ENCODE measurements at regions not wholly inside any gene's neighbourhood (a gene's known extent, or its start where the extent isn't known, plus 50 kb on each side); places are given as distances from the start of the nearest gene placed in this dataset.
A peak's percentile ranks its signal among the peaks of the same experiment; 100 is the strongest.

DNA sequence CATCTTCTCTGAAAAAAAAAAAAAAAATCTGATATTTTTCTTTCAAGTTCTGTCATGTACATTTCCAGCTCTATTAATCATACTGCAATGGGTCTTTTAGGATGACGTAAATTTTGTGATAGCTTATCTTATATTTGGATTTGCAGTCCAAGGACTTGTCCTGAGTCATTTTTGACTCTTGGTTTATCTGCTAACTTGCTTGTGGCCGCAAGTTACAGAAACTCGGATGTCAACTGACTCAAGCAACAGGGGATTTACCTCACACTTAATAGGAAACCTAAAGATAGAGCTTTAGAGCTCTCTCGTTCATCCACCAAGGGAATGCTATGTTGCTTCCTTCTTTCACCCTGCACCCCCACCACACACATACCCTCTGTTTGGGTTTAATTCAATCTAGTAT is 1433.8 kb upstream of the TENM3 start:
- DNase-seq: no peak

DNA sequence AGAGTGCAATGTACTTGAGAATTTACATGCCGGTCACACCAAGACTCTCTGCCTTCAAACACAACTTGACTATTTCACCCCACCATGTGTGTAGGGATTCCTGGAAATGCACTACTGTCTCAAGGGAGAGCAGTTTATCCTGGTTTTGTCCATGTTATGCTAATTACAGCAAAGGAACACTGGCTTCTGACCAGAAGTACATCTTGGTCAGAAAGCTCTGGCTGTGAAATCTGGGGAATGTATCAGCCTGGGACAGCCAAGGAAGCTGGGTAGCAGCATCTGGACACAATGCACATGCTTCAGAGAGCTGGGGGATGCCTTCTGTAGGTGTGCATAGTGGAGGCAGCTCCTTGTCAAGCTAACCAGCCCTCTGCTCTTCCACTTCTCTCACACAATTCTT is 1432.6 kb upstream of the TENM3 start:
- DNase-seq: no peak

DNA sequence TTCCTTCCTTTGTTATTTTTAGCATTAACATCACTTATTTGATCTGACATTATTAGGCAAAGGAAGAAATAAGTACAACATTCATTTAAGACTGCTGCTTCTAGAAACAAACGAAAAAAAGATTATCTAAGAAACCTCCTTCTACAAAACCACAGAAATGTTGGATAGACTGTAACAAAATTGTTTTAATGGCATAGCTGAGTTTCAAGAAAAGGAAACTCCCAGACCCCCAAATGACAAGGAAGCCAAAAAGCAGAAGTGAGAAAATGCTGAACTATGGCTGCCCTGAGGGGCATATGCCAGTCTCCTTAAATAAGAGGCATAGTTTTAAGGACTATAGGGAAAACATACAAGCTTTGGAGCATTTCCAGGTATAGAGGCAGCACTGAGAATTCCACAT is 1431.6 kb upstream of the TENM3 start:
- no peak for DNase-seq

DNA sequence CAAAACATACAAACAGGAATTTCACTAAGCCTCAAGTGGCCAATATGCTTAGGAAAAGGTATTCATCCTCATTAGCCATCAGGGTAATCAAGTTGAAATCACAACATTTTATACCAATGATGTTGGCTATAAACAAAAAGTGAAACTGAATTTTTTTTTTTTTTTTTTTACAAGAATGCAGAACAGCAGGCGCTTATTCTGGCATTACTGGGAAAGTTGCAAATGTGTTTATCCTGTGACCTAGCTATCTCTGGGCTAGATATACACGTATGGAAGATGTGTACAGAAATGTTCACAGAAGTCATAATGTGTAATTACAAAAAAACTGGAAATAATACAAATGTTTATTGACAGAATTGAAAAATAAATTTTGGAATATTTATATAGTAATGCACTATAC is 1430.4 kb upstream of the TENM3 start:
- no peak for DNase-seq

DNA sequence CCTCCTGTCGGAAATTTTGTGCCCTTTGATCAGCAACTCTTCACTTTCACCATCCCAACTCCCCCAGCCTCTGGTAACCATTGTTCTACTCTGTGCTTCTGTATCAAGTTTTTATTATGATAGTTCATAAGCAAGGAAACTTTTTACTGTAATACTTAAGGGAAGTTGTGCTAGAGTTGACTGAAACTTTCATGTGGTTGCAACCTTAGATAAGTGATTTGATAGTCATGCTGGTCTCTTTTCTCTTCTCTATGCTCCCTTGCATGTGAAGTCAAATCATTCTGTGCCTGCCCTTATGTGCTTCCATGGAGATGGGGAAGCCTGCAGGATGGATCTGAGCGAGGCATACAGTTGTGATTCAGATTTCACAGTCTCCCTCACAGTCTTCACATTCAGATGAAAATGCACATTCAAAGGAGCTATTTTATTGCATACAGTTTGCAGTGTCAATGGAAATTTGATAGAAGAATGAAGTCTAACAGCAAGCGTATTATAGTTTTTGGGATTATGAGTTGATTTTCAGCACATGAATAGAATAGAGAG is 1428.3 kb upstream of the TENM3 start:
- no peak for DNase-seq

DNA sequence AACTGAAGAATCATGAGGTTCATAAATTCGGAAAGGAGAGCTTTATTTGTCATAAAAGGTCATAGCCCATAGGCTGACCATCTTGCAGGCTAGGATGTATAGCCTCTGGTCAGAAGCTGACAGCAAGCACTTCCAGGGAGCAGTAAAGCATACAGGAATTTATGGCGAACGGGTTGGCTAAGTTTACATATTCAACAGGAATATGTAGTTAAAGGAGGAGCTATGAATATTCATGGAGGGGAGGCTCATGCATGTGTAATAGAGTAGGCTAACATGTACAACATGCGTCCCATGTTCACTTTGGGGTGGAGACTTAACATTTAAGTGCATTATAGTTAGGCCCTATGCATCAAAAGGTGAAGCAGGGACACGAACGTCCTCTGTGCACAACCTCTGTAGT is 1425.7 kb upstream of the TENM3 start:
- DNase-seq: no peak

DNA sequence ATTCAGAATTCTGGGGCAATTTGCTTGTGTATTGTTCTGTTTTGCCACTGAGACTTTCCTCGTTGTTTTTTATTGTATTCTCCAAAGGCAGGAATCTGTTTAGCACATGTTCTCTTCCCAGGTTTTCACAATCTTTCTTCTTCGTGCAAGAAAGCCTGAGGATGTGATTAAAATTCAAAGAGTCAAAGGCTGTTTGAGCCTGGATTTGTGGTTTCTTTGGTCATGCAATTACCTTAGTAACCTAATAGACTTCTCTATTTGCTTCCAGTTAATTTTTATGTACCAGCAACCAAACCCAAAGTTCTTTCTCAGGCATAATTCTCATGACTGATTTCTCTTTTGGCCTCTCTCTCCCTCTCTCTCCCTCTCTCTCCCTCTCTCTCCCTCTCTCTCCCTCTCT is 1420.1 kb upstream of the TENM3 start:
- DNase-seq: no peak

DNA sequence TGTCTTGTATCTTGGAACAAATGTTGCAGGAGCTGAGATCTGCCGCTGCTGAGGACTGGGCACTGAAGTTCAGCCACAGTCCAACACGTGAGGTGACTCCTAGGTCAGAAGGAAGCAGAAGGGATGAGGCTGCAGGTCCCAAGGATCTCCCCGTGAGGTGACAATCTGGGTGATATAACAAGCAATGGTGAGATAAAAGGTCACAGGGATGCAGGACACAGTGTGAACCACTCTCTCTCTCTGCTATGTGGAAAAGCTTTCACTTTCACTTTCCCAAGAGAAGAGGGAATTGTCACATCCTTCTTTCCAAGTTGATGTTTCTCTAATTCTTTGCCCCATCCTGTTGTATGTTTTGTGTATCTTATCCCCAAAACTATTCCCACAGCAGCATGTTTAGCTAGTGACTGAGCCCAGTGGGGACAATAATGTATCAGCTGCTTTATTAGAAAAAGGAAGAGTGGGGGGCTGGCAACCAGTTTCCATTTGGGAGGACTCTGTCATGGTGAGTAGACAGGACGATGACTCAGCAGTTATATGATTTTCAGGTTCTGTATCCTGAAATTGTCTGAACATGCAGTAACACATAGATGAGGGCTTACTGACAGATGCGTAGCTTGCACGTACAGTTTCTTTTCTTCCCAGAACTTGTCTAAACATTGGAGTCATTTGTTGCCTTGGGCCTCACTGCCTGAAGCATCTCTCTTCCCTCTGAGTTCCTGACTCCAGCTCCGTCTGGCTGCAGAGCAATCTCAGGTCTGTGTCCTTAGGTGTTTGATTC is 1415.8 kb upstream of the TENM3 start:
- no peak for DNase-seq

DNA sequence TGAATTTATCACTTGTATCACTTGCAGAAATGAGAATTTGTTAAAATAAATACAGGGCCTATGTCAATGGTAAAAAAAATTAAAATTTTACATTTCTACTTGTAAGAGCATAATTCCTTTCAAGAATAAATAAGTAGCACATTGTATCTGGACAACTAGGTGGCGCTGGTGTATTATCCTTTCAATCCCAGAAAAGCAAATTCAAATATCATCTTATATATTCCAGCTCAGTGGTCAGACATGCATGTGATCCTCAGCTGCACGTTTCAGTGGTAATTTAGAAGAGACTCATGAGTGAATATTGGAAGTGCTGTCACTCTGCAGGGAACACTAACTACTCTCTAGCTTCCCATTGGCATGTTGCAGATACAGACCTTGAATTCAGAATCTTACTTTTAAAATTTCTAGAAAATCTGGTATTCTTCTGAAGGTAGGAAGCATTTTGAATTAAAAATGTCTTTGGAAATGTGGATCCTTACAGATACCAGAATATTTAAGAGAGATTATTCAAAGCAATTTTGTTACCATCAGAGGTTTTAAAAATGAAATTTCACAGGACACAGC is 1414.7 kb upstream of the TENM3 start:
- DNase-seq: peak; percentile 1

DNA sequence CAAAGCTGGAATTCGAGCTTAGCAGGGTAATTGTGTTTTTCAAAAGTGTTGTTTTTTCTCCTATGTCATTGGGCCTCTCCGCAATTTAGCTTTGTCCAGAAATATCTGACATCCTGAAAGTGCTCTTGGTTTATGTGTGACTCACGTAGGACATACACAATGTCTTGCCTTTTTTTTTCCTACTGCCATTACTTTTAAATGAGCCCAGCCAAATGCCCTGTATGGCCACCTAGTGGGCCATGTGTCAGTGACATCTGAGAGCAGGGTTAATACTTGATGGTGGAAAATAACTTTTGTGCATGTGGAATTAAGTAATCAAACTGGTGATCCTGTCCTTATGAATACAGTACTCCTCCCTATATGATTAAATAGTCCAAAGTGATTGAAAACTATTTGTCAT is 1411.1 kb upstream of the TENM3 start:
- DNase-seq: no peak

DNA sequence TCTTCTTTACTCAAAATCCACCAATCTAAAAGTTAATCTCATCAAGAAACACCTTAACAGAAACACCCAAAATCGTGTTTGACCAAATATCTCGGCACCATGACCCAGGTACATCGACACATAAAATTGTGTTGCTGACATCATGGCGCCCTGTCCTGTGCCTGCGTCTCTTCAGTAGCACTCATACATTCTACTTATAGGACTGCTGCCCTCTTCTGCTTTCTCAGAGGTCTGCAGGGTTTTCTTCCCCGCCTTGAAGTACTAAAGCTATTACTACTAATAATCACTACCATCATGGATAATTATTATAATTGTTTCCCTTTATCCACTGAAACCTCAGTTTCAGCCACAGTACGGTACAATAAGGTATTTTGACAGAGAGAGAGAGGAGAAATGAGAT is 1403.1 kb upstream of the TENM3 start:
- DNase-seq: no peak

DNA sequence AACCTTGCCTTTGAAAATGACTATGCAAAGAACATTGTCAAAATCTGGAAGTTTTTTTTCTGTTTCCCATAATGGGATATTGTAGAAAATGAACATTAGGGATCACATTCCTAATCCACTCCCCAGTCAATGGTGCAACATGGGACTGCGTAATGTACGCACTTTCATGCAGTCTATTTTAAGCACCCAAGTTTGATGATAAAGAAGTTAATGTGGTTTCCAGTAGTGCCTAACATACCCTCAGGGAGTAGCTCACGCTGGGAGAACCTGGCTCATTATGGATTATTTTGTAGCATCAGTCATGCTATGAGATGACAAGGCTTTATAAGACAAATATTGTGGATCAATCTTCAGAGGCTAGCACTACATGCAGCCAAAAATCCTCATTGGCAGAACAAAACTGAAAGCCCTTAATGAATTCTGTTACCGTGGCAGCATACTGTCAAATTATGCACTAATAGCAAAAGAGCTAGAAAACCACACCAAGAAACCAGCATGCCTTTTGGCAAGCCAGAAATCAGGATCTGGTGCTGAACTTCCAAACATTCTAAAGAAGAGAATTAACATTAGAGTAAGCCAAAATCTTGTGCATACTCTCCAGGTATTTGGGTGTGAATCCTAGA is 1392.8 kb upstream of the TENM3 start:
- no peak for DNase-seq

DNA sequence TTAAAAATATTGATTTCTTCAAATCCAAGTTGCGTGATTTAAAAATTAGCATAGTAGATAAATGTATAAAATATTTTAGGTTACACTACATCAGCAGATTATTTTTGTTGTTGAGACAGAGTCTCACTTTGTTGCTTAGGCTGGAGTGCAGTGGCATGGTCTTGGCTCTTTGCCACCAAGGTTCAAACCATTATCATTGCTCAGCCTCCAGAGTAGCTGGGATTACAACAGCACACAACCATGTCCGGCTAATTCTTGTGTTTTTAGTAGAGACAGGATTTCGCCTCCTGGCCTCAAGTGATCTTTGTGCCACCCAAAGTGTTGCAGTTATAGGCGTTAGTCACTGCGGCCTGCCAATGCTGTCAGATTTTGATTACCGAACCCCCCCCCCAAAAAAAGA is 1390.5 kb upstream of the TENM3 start:
- no peak for DNase-seq

DNA sequence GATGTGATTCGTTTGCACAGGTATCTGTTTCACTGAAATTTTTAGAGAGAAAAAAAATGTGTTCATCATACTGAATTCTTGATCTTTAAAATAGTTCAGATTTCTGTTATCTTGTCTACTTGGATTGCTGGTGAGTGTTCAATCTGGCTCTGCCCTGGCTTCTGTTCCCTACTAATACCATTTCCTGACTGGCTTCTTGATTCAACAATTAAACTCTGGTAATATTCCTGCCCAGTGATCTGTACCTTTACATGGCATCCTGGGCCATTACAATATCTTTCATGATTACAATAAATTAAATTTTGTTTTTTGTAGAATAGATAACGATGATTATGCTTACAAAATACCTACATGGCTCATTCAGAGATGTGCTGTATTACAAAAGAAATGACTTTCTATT is 1388.0 kb upstream of the TENM3 start:
- no peak for DNase-seq

DNA sequence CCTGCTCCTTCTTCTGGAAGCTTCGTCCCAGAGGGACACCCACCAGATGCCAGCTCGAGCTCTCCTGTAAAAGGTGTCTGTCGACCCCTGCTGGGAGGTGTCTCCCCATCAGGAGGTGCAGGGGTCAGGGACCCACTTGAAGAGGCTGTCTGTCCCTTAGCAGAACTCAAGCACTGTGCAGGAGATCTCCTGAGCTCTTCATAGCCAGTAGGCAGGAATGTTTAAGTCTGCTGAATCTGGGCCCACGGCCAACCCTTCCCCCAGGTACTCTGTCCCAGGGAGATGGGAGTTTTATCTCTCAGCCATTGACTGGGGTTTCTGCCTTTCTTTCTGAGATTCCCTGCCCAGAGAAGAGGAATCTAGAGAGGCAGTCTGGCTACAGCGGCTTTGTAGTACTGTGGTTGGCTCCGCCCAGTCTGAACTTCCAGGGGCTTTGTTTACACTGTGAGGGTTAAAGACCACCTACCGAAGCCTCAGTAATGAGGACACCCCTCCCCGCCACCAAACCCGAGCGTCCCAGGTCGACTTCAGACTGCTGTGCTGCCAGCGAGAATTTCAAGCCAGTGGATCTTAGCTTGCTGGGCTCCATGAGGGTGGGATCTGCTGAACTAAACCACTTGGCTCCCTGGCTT is 1383.0 kb upstream of the TENM3 start:
- DNase-seq: no peak

DNA sequence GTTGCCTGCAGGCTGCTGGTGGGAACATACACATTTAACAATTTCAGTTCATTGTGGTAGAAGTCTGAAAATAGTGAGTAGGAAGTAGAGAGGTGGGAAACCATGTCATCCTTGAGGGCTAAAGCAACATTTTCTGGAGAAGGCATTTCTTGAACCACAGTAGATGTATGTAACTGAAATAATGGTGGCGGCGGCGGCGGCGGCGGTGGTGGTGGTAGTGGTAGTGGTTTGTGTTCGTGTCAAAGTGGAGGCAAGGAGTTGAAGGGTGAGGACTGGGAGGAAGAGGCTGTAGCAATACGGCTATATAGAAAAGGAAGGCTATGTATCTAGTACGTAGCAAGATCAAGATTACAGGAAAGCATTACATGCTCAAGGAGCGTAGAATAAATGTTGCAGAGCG is 1381.6 kb upstream of the TENM3 start:
- no peak for DNase-seq

DNA sequence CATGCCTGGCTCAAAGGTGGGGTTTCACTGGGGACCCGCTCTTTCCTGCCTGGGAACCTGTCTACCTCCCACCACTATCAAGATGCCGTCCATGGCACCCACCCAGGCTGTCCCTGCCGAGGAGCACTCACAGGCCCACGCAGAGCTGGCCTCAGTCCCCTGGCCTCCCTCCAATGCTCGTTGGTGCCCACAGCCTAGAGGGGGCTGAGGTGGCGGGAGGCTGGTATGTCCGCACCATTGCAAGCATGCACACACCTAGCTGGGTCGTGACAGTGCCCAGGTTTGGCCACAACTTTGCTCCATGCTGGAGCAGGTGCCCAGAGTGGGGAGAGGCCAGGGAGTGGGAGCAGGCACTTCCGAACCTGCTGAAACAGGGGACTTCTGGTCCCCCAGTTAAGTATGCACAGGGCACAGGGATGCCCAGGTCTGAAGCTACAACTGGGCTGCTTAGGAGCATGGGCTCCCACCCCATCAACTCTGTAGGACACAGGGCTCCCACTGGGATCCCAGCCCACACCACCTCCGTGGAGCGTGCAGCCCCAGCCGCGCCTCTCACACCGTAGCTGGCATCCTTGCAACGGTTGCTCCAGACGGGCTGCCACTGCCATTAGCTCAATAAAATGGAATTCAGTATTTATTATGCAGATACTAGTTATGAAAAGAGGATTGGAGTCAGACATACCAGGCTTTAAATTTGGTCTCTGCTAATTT is 1376.1 kb upstream of the TENM3 start:
- no peak for DNase-seq

DNA sequence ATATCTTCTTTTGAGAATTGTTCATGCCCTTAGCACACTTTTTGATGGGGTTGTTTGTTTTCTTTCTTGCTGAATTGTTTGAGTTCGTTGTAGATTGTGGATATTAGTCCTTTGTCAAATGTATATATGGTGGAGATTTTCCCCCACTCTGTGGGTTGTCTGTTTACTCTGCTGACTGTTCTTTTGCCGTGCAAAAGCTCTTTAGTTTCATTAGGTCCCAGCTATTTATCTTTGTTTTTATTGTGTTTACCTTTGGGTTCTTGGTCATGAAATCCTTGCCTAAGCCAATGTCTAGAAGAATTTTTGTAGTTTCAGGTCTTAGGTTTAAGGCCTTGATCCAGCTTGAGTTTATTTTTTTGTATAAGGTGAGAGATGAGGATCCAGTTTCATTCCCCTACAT is 1372.6 kb upstream of the TENM3 start:
- no peak for DNase-seq

DNA sequence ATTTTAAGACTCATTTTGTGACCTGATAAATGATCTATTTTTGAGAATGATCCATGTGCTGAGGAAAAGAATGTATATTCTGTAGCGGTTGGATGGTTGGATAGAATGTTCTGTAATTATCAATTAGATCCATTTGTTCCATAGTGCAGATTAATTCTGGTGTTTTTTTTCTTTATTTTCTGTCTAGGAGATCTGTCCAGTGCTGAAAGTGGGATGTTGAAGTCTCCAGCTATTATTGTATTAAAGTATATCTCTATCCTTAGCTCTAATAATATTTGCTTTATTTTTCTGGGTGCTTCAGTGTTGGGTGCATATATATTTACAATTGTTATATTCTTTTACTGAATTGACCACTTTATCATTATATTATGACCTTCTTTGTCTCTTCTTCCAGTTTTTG is 1344.9 kb upstream of the TENM3 start:
- no peak for DNase-seq

DNA sequence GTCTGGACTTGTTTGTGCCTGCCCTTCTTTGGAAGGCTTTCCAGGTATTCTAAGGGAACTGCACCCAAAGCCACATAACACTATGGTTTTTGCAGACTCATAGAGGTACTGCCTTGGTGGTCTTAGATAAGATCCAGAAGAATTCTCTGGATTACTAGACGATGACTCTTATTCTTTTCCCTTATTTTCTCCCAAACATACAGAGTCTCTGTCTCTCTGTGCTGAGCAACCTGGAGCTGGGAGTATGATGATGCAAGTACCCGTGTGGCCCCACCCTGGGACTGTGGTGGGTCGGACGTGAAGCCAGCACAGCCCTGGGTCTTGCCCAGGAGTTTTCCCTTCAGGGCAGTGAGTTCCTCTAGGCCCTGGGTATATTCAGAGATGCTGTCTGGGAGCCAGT is 1342.4 kb upstream of the TENM3 start:
- DNase-seq: no peak

DNA sequence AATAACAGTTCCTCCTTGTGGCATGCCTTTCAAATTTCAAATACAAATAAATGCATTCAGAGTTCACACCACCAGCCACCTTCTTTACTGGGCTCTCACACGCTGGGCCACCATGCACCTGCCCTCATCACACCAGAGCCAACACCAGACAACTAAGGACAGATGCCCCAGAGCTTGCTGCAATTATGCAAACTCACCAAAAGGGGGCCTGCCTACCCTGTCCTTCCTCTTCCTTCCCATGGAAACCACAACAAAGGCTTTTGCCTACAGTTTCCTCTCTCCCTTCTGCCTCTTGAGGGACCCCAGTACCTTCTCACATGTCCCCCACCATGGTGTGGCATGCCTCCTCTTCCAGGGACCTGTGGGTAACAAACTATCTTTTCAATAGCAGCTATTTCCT is 1333.9 kb upstream of the TENM3 start:
- no peak for DNase-seq

DNA sequence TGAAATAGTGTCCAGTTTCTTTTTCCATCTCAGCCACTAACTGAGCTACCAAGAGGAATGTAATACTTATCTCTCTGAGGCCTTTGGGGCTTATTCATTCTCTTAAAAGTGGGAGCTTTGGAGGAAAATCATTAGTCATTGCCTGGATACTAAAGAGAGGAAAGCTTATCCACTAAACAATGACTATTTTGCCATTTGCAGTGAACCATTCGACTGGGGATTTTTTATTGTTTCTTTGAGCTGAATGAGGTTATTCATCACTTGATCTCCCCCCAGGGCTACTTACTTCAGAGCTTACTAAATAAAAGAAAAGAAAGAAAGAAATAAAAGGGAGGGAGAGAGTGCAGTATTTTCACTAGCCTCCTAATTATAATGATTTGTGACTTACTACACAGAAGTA is 1329.5 kb upstream of the TENM3 start:
- no peak for DNase-seq

DNA sequence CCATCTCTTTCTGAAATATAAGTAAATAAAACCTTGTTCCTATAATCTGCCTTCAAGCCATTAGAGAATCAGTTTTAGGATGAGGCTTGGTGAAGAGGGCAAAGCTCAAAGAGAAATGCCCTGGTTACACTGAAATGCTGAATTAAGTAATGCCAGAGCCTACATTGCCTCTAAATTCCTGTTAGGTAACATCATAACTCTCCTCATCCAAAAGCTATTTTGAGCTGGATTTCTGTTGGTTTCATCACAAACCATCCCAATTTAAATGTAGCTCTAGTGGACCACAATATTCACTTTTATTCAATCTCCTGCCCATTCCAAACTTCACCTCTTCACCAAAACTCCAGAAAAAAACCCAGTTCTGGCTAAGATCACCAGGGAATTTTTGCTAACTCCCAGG is 1319.7 kb upstream of the TENM3 start:
- no peak for DNase-seq

Data from DMS 273 treated with DMSO at 0.1 percent for 48 hours (cell line).